ENCODE measurements at regions not wholly inside any gene's neighbourhood (a gene's known extent, or its start where the extent isn't known, plus 50 kb on each side); places are given as distances from the start of the nearest gene placed in this dataset.

DNA sequence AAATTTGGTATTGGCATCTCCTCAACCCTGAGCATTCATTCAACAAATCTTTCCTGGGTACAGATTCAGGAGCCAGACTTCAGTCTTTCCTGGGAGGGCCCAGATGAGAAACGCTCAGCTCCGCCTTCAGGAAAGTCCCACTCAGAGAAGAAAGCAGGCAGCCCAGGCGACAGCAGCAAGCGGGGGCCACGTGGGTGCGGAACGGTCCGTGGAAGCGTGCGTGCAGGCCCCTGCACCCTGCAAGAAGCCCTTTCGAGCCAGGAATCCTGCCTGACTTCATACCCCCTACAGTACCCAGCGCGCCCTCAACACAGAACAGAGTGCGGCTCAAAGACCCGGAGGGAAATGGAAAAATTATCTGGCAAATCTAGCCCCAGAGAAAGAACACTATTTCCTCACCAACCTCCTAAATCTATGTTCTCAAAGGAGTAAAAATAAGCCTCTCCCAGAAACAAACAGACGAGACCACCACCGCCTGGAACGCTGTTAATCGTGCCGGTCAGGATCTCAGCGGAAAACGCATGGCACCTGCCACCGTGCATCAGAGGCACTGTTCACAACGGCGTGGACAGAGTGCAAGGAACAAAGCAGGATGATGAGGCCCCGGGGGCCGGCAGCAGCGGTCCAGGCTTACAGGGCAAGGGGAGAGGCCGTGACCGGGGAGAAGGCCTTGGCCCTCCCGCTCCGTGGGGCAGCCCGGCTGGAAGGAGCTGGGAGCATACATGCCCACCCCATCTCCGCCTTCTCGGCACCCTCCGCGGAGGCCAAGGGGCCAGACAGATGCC is 318.3 kb downstream of the EIPR1 start:
- DNase-seq: no peak

DNA sequence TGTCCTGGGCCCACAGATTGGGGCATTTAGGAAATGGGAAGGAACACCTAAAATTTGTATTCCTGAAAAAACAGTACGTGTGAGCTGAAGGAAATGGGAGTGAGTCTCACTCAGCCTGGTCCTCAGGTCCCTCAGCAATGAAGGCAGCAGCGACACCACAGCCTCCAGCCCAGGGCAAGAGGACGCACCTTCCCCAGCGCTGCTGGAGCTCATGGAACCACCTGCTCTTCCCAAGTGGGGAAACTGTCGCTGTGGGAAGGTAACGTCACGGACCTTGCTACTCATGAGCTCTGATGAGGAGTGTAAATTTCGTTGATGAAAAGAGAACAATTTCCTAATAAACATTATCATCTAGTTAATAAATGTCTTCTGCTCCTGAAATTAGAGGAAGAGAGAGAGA is 323.6 kb downstream of the EIPR1 start:
- no peak for DNase-seq

DNA sequence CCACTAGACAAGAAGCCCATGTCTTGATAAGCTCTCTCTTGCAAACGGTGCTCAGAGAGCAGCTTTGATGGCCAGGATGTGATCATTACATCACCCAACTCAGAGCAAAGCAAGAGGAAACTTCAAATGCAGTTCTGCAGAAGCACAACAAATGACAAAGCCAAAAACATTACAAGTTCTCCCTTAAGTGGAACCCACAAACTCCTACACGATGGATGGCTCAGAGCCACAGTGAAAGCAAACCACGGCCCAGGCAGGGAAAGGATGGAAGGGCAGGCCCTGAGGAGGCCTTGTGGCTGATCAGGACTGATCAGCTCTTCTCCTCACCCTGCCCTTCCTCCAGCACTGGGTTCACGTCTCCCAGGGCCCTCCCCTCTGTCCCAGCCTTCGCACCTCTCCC is 326.4 kb downstream of the EIPR1 start:
- no peak for DNase-seq

DNA sequence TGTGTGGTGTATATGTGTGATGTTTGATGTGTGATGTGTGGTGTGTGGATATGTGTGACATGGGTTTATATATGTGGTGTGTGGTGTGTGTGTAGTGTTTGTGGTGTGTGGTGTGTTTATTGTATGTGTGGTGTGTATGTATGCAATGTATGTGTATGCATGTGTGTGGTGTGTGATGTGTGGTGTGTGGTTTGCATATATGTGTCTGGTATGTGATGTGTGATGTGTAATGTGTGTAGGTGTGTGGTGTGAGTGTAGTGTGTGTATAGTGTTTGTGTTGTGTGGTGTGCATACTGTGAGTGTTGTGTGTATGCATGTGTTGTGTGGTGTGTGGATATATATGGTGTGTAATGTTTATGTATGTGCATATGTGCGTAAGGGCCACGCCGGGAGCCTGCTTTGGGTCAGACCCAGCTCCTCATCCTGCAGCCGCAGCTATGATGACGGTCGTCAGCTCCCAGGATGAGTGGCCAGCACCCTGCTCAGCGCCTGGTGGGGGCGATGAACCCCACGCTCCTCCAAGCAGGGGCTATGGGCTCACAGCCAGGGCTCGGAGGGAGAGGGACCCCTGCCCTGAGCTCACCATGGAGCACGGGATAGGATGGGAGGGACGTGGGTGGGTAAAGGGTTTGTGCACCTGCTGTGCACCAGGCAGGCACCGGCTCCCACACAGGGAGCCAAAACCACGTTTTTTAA is 331.3 kb downstream of the EIPR1 start:
- DNase-seq: no peak

DNA sequence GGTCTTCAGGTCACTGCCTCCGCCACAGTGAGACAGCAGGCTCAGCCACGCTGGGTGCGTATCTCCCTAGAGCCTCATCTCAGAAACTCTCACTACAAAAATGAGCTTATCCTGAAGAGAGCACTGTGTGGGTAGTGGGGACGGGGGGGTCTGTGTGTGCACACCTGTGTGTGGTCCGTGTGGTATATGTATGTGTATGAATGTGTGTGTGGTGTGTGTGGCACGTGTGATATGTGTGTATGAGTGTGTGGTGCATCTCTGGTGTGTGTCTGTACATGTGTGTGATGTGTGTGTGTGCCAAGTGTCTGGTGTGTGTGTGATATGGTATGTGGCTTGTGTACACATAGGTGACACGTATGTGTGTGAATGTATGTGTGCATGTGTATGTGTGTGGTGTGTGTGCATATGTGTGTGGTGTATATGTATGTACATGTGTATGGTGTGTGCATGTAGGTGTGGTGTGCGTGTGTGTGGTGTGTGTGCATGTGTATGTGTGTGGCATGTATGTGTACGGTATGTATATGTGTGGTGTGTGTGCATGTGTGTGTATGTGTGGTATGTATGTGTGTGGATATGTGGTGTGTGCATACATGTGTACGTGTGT is 332.2 kb downstream of the EIPR1 start:
- DNase-seq: no peak

DNA sequence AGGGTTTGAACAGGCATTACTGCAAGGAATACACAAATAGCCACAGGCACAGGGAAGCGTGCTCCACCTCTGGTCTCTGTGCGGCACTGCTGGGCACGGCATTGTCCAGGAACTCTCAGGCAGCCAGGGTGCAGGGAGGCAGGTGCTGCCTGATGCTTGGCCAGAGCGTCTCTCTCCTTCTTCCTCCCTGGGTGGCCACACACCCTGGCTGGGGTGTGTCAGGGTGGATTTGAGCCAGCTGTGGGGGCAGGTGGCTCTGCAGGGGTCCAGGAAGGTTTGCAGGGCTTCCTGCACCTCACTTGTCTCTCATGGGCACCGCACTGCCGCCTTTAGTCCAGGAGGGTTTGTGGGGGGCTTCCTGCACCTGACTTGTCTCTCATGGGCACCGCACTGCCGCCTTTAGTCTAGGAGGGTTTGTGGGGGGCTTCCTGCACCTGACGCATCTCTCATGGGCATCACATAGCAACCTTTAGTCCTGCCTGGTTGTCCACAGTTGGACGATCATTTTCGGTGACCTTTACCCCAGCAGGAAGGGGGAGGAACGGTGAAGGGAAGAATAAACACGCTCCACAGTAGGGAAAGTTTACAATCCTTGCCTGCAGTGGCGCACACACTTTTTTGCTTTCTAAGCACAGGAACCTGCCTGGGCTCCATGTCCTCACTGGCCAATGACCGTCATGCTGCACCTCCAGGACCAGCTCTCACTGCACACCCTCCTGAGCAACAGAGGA is 332.9 kb downstream of the EIPR1 start:
- DNase-seq: no peak

DNA sequence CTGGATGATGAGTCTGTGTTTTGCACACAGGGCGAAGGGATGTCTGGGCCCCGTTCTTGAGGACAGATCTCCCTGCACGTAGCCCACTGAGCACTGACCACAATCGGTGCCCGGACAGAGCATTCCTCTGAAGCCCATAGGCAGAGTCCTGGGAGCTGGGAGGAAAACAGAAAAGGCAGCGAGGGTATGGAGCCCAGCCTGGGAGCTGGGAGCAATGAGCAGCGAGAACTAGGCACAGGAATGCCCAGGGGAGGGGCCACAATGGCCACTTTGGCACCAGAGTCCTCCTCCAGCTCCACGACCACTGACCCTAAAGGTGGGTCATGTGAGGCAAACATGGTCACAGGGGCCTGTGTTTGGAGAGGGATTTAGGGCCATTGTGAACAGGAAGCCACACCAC is 333.9 kb downstream of the EIPR1 start:
- no peak for DNase-seq

DNA sequence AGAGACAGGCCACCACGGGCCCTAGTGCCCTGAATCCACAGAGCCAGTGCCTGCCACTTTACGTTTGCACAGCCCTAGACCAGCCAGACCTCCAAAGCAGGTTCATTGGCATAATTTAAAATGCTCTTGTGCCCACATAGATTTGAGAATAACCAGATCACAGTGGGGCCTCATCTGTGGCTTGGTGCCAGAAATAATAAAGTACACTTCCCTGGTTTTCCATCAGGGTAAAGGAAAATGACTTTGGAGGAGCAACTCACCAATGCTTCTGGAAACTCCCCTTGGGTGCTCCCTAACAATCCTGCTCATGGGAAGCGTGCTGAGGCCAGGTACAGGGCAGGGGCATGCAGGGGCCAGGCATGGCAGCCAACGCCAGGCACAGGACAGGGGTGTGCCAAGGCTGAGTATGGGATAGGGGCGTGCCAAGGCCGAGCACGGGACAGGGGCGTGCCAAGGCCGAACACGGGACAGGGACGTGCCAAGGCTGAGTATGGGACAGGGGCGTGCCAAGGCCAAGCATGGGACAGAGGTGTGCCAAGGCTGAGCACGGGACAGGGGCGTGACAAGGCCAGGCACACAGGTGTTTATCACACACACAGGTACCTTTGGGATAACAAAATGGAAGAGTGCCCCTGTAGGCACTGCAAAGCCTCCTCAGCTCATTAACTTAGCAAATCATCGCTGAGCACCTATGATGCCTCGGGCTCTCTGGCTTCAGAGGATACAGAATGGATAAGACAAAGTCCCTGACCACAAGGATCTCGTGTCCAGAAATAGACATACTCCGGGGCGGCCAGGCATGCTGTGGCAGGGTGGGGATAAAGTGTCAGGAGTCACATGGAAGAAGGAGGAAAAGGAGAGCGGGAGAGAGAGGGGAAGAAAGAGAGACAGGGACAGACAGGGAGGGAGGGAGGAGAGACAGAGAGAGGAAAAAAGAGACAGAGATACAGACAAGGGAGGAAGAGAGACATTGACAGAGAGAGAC is 334.7 kb downstream of the EIPR1 start:
- no peak for DNase-seq

DNA sequence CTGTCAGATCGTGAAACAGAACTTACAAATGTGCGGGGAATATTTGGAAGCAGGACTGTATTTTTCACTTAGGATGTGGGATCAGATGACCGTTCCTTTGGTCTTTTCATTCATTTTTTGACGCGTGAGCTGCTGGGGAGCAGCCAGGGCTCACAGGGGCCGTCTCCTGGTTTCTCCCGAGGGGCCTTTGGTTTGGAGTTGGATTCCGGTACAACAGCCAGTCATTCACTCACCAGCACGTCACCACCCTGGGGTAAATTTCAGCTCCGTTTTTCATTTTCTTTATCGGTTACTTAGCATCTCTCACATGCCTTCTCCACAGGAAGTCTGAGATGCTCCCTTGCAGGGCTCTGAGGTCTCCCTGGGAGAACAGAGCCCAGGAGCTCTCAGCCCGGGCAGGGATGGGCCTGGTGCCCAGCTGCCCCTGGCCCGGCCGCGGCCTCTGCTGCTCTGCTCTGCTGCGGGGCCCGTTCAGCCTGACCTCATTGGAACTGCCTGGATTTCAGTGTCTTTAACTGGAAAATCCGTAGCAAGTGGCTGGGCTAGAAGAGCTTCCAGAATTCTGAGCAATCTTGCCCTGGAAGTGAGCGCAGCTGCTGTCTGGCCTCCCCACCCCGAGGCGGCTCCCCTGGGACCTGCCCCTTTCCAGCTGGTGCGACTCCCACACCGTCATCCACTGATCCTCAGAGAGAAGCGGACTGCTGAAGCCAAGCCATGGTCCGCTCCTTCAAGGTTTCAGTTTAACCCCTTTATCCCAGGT is 335.6 kb downstream of the EIPR1 start:
- DNase-seq: peak; percentile 90

DNA sequence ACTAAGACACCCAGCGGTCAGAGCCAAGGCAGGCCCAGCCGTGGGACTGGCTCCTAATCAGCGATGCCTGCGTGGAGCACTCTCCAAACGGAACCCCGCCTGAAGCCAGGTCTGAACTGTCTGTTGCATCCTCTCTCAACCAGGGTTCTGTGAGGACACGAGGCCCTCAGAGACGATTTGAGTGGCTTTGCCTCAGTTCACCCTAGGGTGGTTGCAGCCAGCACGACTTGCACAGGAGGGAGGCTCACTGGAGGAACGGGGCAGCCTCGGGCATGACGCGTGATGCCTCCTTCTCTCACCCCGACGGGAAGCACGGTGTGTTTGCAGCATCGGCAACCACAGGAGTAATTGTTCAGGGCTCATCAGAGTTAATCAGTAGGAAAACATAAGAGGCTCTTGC is 336.4 kb downstream of the EIPR1 start:
- DNase-seq: no peak

DNA sequence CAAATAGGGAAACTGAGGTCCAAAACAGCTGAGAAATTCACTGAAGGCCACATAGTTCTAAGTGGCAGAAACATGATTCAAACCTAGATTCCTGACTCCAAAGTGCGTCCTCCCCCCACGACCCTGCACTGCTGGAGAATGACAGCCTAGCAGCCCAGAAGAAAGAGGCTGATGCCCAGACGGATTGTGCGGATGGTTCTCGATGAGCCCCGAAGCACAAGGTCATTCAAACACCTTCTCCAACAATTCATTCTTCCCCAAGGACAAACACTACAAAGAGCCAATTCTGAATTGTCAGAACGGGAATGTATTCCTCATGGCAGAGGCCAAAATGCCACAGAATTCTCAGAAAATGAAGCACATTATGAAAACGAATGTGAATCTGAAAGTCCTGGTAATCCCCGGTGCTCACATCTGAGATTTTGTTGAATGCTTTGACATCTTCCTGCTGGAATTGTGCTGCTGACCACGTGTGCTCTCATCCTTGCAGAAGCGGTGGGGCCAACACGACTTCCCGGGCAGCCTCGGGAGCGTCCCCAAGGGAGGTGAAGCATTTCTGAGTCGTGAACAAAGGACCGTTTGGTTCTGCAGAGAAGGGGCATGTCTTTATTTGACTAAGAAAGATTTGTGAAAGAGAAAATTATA is 337.0 kb downstream of the EIPR1 start:
- no peak for DNase-seq

DNA sequence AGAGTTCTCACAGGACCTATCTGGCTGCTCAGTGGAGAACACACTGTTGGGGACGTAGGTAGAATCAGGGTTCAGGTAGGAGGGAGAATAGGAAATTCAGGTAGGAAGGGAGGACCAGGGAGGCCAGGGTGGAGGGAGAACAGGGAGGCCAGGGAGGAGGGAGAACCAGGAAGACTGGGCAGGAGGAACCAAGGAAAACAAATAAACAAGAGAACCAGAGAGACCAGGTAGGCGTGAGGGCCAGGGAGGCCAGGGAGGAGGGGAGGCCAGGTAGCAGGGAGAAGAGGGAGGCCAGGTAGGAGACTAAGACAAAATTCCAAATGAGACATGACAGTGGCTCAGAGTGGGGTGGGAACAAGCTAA is 337.6 kb downstream of the EIPR1 start:
- no peak for DNase-seq

DNA sequence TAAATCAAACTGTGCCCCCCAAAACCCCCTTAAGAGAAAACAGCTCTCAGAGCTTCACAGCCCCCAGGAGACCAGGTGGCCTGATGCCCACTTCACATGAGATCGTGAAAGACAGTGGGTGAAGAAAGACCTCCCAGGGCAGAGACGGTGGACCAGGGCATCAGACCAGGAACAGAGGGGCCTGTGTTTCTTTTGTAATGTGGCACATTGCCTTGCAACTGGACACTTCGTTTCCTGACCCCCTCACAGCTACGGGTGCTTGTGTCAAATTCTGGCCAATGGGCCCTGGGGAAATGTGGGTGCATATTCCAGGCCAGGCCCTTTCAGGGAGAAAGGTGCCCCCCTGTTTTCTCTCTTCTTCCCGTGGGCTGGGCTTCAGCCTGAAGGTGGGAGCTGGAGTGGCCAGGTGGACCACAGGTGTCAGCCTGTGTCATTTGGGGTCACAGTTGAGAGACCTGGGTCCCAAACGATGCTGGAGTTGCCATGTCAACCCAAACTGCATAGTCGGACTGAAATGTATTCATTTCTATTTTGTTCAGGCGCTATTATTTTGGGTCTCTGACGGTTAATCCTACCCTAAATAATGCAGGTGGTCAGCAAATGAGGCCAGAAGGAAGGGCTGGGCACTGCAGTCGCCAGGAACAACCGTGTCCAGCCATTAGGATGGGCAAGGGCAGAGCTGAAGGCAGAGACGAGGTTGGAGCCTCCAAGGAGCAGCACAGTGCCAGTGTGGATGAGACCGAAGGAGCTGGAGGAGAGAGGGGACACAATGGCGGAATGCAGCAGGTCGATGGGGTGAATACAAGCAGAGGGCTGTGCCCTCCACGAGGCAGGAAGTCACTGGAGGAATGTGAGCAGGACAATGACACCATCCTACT is 338.2 kb downstream of the EIPR1 start:
- DNase-seq: no peak

DNA sequence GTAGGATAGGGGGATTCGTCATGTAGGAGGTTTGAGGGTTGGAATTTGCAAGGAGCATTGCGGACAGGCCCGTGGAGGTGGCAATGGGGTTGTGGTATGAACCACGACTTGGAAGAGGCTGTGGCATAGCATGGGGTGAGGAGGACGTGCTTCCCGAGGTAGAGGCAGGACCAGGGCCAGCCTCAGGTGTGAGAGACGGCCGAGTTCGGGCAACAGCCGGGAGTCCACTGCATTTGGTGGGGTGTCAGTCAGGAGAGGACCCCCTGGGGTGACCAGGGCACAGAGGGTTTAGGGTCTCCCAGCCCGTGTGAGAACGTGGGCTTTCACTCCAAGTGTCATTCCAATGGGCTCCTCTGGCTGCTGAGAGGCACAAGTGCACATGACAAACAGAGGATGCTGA is 339.0 kb downstream of the EIPR1 start:
- no peak for DNase-seq

DNA sequence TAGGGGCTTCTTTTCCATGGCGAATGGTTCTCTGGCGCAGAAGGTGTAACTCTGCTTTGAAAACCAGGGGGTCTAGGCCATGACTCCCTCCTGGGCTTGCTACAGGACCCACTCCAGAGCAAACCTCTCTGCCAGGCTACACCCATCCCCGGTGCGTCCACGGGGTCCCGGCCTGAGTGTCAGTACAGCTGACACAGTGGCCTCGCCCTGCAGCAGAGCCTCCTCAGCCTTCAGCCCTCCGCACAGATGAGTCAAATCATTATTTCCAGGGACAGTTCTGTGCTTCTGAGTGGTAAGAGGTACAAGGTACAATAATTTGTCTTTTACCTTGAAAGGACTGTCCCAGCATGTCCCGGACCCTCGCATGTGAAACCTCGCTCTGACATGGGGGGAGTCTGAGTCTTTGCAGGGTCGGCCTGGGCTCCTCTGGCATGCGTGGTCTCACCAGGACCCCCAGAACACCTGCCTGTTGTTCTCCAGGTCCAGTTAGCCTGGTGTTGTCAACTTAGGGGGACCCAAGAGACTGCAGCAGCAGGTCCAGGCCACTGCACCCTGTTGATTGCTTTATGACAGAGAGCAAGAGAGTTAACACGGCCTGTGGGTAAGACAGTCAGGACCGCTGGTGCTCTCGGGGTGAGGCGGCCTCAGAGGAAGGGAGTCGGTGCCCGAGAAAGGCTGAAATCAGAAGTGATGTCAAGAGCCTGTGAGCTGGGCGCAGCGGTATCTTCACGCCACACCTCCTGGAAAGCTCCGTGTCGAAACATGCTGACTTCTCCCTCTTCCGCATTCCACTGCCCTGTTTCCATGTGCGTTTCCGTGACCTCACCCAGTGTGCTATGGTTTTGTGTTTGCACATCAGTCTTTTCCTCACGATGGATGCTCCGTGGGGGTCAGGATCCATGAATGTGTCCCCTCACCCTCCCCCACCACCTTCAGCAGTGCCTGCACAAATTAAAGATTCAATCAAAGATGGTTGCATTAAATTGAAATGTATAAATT is 340.1 kb downstream of the EIPR1 start:
- DNase-seq: no peak

DNA sequence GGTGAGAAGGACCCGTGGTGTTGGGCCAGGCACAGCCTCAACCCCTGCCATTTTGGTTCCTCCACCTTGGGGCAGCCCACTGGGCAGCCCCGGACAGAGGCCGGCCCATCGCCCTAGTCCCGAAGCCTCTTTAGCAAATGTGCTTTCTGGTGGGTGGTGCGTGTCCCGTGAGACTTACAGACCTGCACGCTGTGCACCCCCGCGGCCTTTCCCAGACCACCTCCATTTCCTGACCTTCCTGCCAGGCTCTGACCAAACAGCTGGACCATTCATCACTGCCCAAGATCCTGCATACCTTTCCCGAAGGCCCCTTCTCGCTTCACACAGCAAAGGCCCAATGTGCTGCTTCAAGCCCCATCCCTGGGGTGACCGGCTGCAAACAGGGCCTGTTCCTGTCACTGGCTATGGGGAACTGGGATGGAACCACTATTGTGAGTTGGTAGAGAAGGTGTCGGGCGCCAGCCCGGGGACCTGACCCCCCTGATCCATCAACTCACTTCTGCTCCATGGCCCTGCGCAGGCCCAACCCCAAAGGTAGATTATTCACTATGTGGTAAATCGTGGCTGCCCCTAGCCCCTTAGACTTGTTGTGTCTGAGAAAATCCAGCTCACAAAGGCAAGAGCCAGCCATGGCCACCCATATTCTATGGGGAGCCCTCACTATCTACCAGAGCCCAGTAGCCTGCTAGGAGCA is 341.0 kb downstream of the EIPR1 start:
- no peak for DNase-seq

DNA sequence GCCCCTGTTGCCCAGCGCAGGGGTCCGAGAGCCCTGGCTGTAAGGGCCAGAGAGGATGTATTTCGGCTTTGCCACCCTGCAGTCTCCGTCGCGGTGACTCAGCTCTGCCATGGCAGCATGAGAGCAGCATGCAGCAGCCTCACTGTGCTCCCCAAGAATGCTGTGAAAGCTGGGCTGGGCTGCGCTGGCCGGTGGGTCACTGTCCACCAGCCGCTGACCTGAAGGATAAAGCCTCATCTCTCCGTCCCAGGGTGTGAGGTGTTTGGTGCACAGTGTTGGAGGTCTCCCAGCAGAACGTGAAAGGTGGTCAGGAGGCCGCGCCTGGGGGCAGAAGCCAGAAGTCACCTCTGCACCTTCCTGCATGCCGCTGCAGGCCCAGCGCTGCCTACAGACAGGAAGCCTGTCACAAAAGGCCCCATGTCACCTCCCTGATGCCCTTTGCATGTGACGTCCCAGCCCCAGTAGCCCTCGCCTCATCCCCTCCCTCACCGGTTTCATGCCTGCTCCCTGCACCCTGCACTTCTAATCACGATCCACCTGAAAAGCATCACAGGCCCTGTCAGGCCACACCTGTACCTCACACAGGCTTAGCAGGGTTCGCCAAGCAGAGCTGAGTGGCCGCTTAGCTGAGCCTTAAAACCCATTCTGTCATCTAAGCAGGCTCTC is 342.1 kb downstream of the EIPR1 start:
- no peak for DNase-seq

DNA sequence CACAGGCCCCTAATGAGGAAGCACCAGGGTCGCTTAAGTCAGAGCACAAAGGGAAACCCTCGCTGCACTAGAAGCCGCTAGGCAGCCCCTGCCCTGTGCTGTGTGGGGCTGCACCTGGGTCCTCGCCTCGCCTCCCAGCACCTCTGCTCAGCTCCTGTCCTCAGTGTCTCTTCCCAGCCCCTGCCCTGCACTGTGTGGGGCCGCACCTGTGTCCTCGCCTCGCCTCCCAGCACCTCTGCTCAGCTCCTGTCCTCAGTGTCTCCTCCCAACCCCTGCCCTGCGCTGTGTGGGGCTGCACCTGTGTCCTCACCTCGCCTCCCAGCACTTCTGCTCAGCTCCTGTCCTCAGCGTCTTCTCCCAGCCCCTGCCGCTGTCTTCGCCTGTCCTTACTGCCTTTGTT is 342.8 kb downstream of the EIPR1 start:
- DNase-seq: no peak
